CD4-positive, alpha-beta T cell treated with Interleukin-1 beta for 1 hour (primary cell): ENCODE measurements at regions not wholly inside any gene's neighbourhood (a gene's known extent, or its start where the extent isn't known, plus 50 kb on each side); places are given as distances from the start of the nearest gene placed in this dataset.

Experiments used
- DNase-seq, 2 donors: peaks; one replicate each; pipeline ENCODE4 v3.0.0-alpha.2; 2020 to 2022

GRCh38 chr15:31151301-31152233 is 50.0 kb upstream of the TRPM1 start:
- DNase-seq, result no peak

- DNase-seq, result no peak
Observed at GRCh38 chr15:31153531-31153930, 52.0 kb upstream of the TRPM1 start.

GRCh38 chr15:31155151-31155550 is 53.6 kb upstream of the TRPM1 start:
- DNase-seq, result no peak

GRCh38 chr15:31156226-31156625 is 54.7 kb upstream of the TRPM1 start:
- DNase-seq, result no peak

- no peak for DNase-seq
Observed at GRCh38 chr15:31156808-31157207, 55.3 kb upstream of the TRPM1 start.

GRCh38 chr15:31157644-31158069 is 56.1 kb upstream of the TRPM1 start:
- DNase-seq, result no peak

GRCh38 chr15:31158858-31159569 is 57.5 kb upstream of the TRPM1 start:
- DNase-seq, result no peak

- no peak for DNase-seq
Observed at GRCh38 chr15:31159837-31160236, 58.3 kb upstream of the TRPM1 start.

- no peak for DNase-seq
Observed at GRCh38 chr15:31160297-31160696, 58.8 kb upstream of the TRPM1 start.

GRCh38 chr15:31160740-31161495 is 59.4 kb upstream of the TRPM1 start:
- no peak for DNase-seq

- DNase-seq, result no peak
Observed at GRCh38 chr15:31161951-31162350, 60.4 kb upstream of the TRPM1 start.

- no peak for DNase-seq
Observed at GRCh38 chr15:31162721-31163510, 61.4 kb upstream of the TRPM1 start.

- DNase-seq, result no peak
Observed at GRCh38 chr15:31163769-31164572, 62.4 kb upstream of the TRPM1 start.

GRCh38 chr15:31164573-31164912 is 63.0 kb upstream of the TRPM1 start:
- no peak for DNase-seq

GRCh38 chr15:31169558-31169957 is 68.0 kb upstream of the TRPM1 start:
- DNase-seq, result no peak

GRCh38 chr15:31171731-31172130 is 70.2 kb upstream of the TRPM1 start:
- DNase-seq, result no peak

GRCh38 chr15:31172606-31173005 is 71.1 kb upstream of the TRPM1 start:
- DNase-seq, result no peak

GRCh38 chr15:31173790-31174450 is 72.4 kb upstream of the TRPM1 start:
- no peak for DNase-seq

GRCh38 chr15:31175484-31175883 is 74.0 kb upstream of the TRPM1 start:
- no peak for DNase-seq

- DNase-seq, result no peak
Observed at GRCh38 chr15:31177951-31178350, 76.4 kb upstream of the TRPM1 start.

- DNase-seq, result no peak
Observed at GRCh38 chr15:31178705-31179104, 77.2 kb upstream of the TRPM1 start.
